ENCODE measurements at regions not wholly inside any gene's neighbourhood (a gene's known extent, or its start where the extent isn't known, plus 50 kb on each side); places are given as distances from the start of the nearest gene placed in this dataset.

GRCh38 chr11:123304828-123305466, 109.9 kb upstream of the CLMP start:
- DNase-seq (ENCODE audit: low spot score) = no peak

- no peak for DNase-seq (ENCODE audit: low spot score)
Observed at GRCh38 chr11:123303924-123304323, 108.9 kb upstream of the CLMP start.

GRCh38 chr11:123302751-123303195, 107.7 kb upstream of the CLMP start:
- no peak for DNase-seq (ENCODE audit: low spot score)

- DNase-seq (ENCODE audit: low spot score) = peak; percentile 57
Observed at GRCh38 chr11:123301696-123302400, 106.8 kb upstream of the CLMP start.

GRCh38 chr11:123301013-123301591, 106.1 kb upstream of the CLMP start:
- DNase-seq (ENCODE audit: low spot score) = no peak

- DNase-seq (ENCODE audit: low spot score) = no peak
Observed at GRCh38 chr11:123299721-123300120, 104.7 kb upstream of the CLMP start.

GRCh38 chr11:123298488-123299447, 103.7 kb upstream of the CLMP start:
- peak; percentile 7 for DNase-seq (ENCODE audit: low spot score)

- no peak for DNase-seq (ENCODE audit: low spot score)
Observed at GRCh38 chr11:123292647-123293046, 97.6 kb upstream of the CLMP start.

GRCh38 chr11:123291201-123291869, 96.3 kb upstream of the CLMP start:
- no peak for DNase-seq (ENCODE audit: low spot score)

- DNase-seq (ENCODE audit: low spot score) = no peak
Observed at GRCh38 chr11:123286761-123287160, 91.7 kb upstream of the CLMP start.

- DNase-seq (ENCODE audit: low spot score) = no peak
Observed at GRCh38 chr11:123286255-123286654, 91.2 kb upstream of the CLMP start.

- no peak for DNase-seq (ENCODE audit: low spot score)
Observed at GRCh38 chr11:123284454-123284853, 89.4 kb upstream of the CLMP start.

- no peak for DNase-seq (ENCODE audit: low spot score)
Observed at GRCh38 chr11:123282597-123282996, 87.5 kb upstream of the CLMP start.

- no peak for DNase-seq (ENCODE audit: low spot score)
Observed at GRCh38 chr11:123273616-123274015, 78.6 kb upstream of the CLMP start.

- DNase-seq (ENCODE audit: low spot score) = no peak
Observed at GRCh38 chr11:123272565-123272964, 77.5 kb upstream of the CLMP start.

- no peak for DNase-seq (ENCODE audit: low spot score)
Observed at GRCh38 chr11:123268156-123268555, 73.1 kb upstream of the CLMP start.

GRCh38 chr11:123265951-123266350, 70.9 kb upstream of the CLMP start:
- DNase-seq (ENCODE audit: low spot score) = no peak

GRCh38 chr11:123264431-123264780, 69.4 kb upstream of the CLMP start:
- no peak for DNase-seq (ENCODE audit: low spot score)

GRCh38 chr11:123261345-123262106, 66.5 kb upstream of the CLMP start:
- peak; percentile 60 for DNase-seq (ENCODE audit: low spot score)

- DNase-seq (ENCODE audit: low spot score) = no peak
Observed at GRCh38 chr11:123260511-123261211, 65.6 kb upstream of the CLMP start.

Data from SK-N-DZ (cell line).